Upper lobe of left lung (tissue), 6 donors: ENCODE measurements at regions not wholly inside any gene's neighbourhood (a gene's known extent, or its start where the extent isn't known, plus 50 kb on each side); places are given as distances from the start of the nearest gene placed in this dataset.

Source experiments
- ATAC-seq, 2 donors: fragments of 200-7000 bp; cut with Tn5 transposase; one replicate each; pipeline ENCODE4 v1.9.1; 2022; ENCODE audit warnings: mild to moderate bottlenecking in 2 of 2, moderate library complexity in 2 of 2; ENCODE audit not compliant: low FRiP score in 2 of 2
- DNase-seq, 2 donors: peaks; one replicate each; pipeline ENCODE4 v3.0.0-alpha.2; 2019 to 2020
- H3K27ac ChIP-seq, 4 donors: fragments of 200-600 bp; sonication (generic); one replicate each; pipeline ENCODE4 v1.5.1; 2016 to 2019
- H3K27me3 ChIP-seq, 4 donors: fragments of 200-600 bp; sonication (generic); one replicate each; pipeline ENCODE4 v1.5.1; 2017 to 2019
- H3K36me3 ChIP-seq, 4 donors: fragments of 200-600 bp; sonication (generic); one replicate each; pipeline ENCODE4 v1.5.1; 2016 to 2019
- H3K4me1 ChIP-seq, 4 donors: fragments of 200-600 bp; sonication (generic); one replicate each; pipeline ENCODE4 v1.5.1; 2018 to 2019
- H3K4me3 ChIP-seq, 4 donors: fragments of 200-600 bp; sonication (generic); one replicate each; pipeline ENCODE4 v1.5.1; 2017 to 2019; ENCODE audit warnings: mild to moderate bottlenecking in 2 of 4, moderate library complexity in 1 of 4
- H3K9me3 ChIP-seq, 4 donors: fragments of 200-600 bp; sonication (generic); one replicate each; pipeline ENCODE4 v1.5.1; 2018 to 2019
- CTCF ChIP-seq, 6 experiments: fragments of 450-650 bp in 4 of 6; fragments of 200-600 bp in 2 of 6; sonication (generic) in 2 of 6; IDR thresholded peaks; one replicate each; pipeline ENCODE4 v1.5.1; 2016 to 2019; ENCODE audit warnings: antibody characterized with exemption in 6 of 6
- EP300 ChIP-seq, 4 donors: sonication (generic); formaldehyde crosslinking; IDR thresholded peaks; one replicate each; pipeline ENCODE4 v1.5.1; 2017; ENCODE audit warnings: antibody characterized with exemption in 4 of 4, control low read depth in 2 of 4
- POLR2A ChIP-seq, 4 donors: fragments of 450-650 bp; IDR thresholded peaks; one replicate each; pipeline ENCODE4 v1.5.1; 2016 to 2017; ENCODE audit warnings: antibody characterized with exemption in 4 of 4, mild to moderate bottlenecking in 2 of 4
- POLR2AphosphoS5 ChIP-seq, 2 donors: sonication (generic); formaldehyde crosslinking; IDR thresholded peaks; one replicate each; pipeline ENCODE4 v1.5.1; 2017; ENCODE audit warnings: antibody characterized with exemption in 2 of 2
- WGBS, 2 donors: methylation state at CpG; one replicate each; pipeline ENCODE4 v1.1.5; 2017 to 2018; 5-methylcytosine and 5-hydroxymethylcytosine counted together
- donor health status: DM: no; HTN: no; CAD: no; lungs with moderate emphysema.
- donor health status: DM: no; HTN: yes; CAD: no; lungs with severe emphysema.

DNA sequence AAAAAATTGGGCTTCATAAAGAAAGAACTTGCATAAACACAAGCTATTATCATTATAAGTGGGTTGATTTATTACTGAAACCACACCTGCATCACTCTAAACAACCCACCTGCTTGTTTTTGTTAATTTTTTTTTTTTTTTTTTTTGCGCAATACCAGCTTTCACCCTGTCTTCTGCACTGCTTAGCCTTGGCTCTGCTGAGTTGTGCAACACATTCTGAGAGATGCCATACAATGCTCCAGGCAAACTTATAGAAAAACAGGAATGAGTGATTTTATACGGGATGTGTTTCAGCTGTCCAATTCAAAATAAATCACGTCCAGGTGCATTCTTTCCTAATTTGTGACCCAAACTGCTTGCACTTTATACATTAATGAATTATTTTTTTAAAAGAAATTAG lies 923.6 kb downstream of the GATA3 start:
- H3K9me3 ChIP-seq: no peaks in the 10 kb centered on the region
- H3K27ac ChIP-seq: no peak overlapping the region
- DNase-seq (no peak), ATAC-seq (no peak)
- no peaks in the 10 kb centered on the region for H3K4me1 ChIP-seq
- H3K27me3 ChIP-seq: no peaks in the 10 kb centered on the region
- no peaks in the 10 kb centered on the region for H3K36me3 ChIP-seq
- H3K4me3 ChIP-seq: no peak overlapping the region
- 91 to 92% methylated on average over 3 of the region's 3 CpGs for WGBS, 2 donors
- TF ChIP-seq CTCF (IDR thresholded peaks at IDR 0.05) (no peak), POLR2AphosphoS5 (IDR thresholded peaks at IDR 0.05) (no peak), POLR2A (IDR thresholded peaks at IDR 0.05) (no peak), EP300 (IDR thresholded peaks at IDR 0.05) (no peak)

DNA sequence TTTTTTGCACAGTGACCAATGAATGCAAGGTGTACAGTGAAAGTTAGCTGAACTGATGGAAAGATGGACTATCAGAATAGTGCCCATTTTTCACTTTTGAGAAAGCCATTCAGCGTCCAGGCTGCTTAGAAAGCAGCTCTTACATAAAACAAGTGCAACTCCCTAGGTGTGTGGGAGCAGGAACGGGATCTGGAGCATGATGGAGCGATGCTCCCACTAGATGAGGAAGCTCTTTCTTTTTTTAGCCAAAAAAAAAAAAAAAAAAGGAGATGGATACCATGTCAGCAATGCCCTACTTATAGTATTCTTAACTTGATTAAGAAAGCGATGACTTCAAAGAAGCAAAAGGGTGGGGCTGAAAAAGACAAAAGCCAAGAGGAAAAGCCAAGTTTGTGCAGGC lies 925.5 kb downstream of the GATA3 start:
- DNase-seq: no peak
- no peak for ATAC-seq
- WGBS, 2 donors: 72 to 75% methylated on average over 4 of the region's 4 CpGs

DNA sequence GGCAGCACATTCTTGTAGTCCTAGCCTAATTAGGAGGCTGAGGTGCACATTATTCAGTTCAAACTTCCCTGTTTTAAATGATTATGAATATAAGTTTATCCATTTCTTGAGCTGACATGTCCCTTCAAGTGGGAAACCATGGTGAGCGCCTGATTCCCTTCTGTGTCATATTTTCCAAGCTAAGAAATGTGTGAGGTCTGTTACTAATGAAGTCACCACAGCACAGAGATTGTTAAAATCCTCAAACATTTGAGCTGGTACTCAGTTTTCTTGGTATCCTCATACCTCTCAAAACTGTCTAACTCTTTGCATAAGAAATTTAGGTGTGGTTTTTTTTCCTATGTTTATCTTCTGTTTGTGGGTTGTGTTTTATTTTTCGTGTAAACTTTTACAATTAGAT lies 926.8 kb downstream of the GATA3 start:
- Histone ChIP-seq H3K27ac (no peak overlapping the region), H3K27me3 (no peaks in the 10 kb centered on the region), H3K36me3 (no peaks in the 10 kb centered on the region), H3K9me3 (no peaks in the 10 kb centered on the region), H3K4me3 (no peak overlapping the region), H3K4me1 (no peaks in the 10 kb centered on the region)
- ATAC-seq (no peak), DNase-seq (no peak)
- TF ChIP-seq POLR2AphosphoS5 (IDR thresholded peaks at IDR 0.05) (no peak), POLR2A (IDR thresholded peaks at IDR 0.05) (no peak), EP300 (IDR thresholded peaks at IDR 0.05) (no peak), CTCF (IDR thresholded peaks at IDR 0.05) (no peak)
- WGBS, 2 donors: 75 to 86% methylated on average over 2 of the region's 2 CpGs

More for the DNA sequence above, 925.5 kb downstream of the GATA3 start:
- H3K9me3 ChIP-seq: no peaks in the 10 kb centered on the region
- no peak overlapping the region for H3K4me3 ChIP-seq
- no peaks in the 10 kb centered on the region for H3K27me3 ChIP-seq
- TF ChIP-seq EP300 (IDR thresholded peaks at IDR 0.05) (no peak), CTCF (IDR thresholded peaks at IDR 0.05) (no peak), POLR2A (IDR thresholded peaks at IDR 0.05) (no peak), POLR2AphosphoS5 (IDR thresholded peaks at IDR 0.05) (no peak)
- no peaks in the 10 kb centered on the region for H3K36me3 ChIP-seq
- H3K4me1 ChIP-seq: no peaks in the 10 kb centered on the region
- no peak overlapping the region for H3K27ac ChIP-seq

DNA sequence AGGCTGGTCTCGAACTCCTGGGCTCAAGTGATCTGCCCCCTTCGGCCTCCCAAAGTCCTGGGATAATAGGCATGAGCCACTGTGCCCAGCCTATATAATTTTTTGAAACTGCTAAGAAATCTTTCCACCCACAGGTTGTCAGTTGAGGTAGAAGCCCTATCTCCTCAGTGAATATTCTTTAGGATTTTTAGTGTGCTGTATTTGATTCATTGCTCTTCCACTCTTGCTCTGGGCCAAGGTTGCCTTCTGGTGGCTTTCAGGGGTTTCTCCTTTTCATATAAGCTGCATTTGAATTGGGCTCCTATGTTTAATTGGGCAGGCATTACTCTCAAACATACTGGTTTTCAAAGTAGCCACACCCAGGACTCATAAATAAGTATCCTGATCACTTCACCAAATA lies 931.2 kb downstream of the GATA3 start:
- H3K4me3 ChIP-seq: no peak overlapping the region
- ATAC-seq (no peak), DNase-seq (no peak)
- H3K9me3 ChIP-seq: no peaks in the 10 kb centered on the region
- no peak for TF ChIP-seq POLR2A (IDR thresholded peaks at IDR 0.05)
- no peak for TF ChIP-seq POLR2AphosphoS5 (IDR thresholded peaks at IDR 0.05)
- no peak for TF ChIP-seq CTCF (IDR thresholded peaks at IDR 0.05)
- no peak for TF ChIP-seq EP300 (IDR thresholded peaks at IDR 0.05)
- H3K27ac ChIP-seq: no peak overlapping the region
- H3K4me1 ChIP-seq: no peaks in the 10 kb centered on the region
- no peaks in the 10 kb centered on the region for H3K27me3 ChIP-seq
- WGBS, 2 donors: 93 to 95% methylated on average over 2 of the region's 2 CpGs
- no peaks in the 10 kb centered on the region for H3K36me3 ChIP-seq

- TF ChIP-seq POLR2A (IDR thresholded peaks at IDR 0.05): no peak
- no peak for TF ChIP-seq EP300 (IDR thresholded peaks at IDR 0.05)
- TF ChIP-seq CTCF (IDR thresholded peaks at IDR 0.05): no peak
- no peak for TF ChIP-seq POLR2AphosphoS5 (IDR thresholded peaks at IDR 0.05)
- no peaks in the 10 kb centered on the region for H3K9me3 ChIP-seq
- no peaks in the 10 kb centered on the region for H3K27me3 ChIP-seq
- WGBS, 2 donors: 77 to 82% methylated on average over 6 of the region's 6 CpGs
- no peaks in the 10 kb centered on the region for H3K36me3 ChIP-seq
- no peaks in the 10 kb centered on the region for H3K4me1 ChIP-seq
- no peak overlapping the region for H3K4me3 ChIP-seq
- H3K27ac ChIP-seq: no peak overlapping the region
- ATAC-seq (no peak), DNase-seq (no peak)
These were observed 932.5 kb downstream of the GATA3 start for GRCh38 chr10:8986975-8987374.
